Kidney (tissue), 13 donors: ENCODE measurements at regions not wholly inside any gene's neighbourhood (a gene's known extent, or its start where the extent isn't known, plus 50 kb on each side); places are given as distances from the start of the nearest gene placed in this dataset.

Source experiments
- DNase-seq, 5 donors: peaks; one replicate each; pipeline ENCODE4 v3.0.0-alpha.2; 2013 to 2020
- FAIRE-seq: peaks from 2 replicates; lab custom pipeline; 2012; peaks lifted over from hg19 to GRCh38; lab: Jason Lieb, UNC
- H3K27ac ChIP-seq, 2 donors: one replicate each; pipeline ENCODE4 v1.7.0; 2013; ENCODE audit warnings: low read depth in 2 of 2, low read length in 2 of 2, inconsistent platforms in 1 of 2
- H3K27me3 ChIP-seq: one replicate; pipeline ENCODE4 v1.7.1; 2013; ENCODE audit warnings: low read length, inconsistent platforms; ENCODE audit not compliant: control insufficient read depth, insufficient read depth
- H3K36me3 ChIP-seq, 3 donors: one replicate each; pipeline versions ENCODE4 v1.7.0 to v1.7.1; 2013; ENCODE audit warnings: low read length in 3 of 3, control low read depth in 1 of 3, inconsistent platforms in 1 of 3; ENCODE audit not compliant: insufficient read depth in 3 of 3, control insufficient read depth in 2 of 3
- H3K4me1 ChIP-seq, 3 donors: one replicate each; pipeline versions ENCODE4 v1.7.0 to v1.7.1; 2013; ENCODE audit warnings: low read length in 3 of 3, inconsistent platforms in 1 of 3, low read depth in 1 of 3; ENCODE audit not compliant: control insufficient read depth in 2 of 3, insufficient read depth in 2 of 3
- H3K4me3 ChIP-seq, 3 donors: one replicate each; pipeline versions ENCODE4 v1.7.0 to v1.8.1; 2013; ENCODE audit warnings: low read length in 3 of 3, control low read depth in 1 of 3, inconsistent platforms in 1 of 3
- H3K9ac ChIP-seq, 3 donors: one replicate each; pipeline versions ENCODE4 v1.7.0 to v1.7.1; 2013; ENCODE audit warnings: low read length in 3 of 3, control low read depth in 1 of 3, inconsistent platforms in 1 of 3
- H3K9me3 ChIP-seq, 3 donors: one replicate each; pipeline versions ENCODE4 v1.7.0 to v1.7.1; 2013; ENCODE audit warnings: low read length in 3 of 3, control low read depth in 1 of 3, inconsistent platforms in 1 of 3; ENCODE audit not compliant: control insufficient read depth in 2 of 3, insufficient read depth in 1 of 3
- CTCF ChIP-seq: IDR thresholded peaks from 3 replicates; pipeline ENCODE4 v1.5.1; 2012; ENCODE audit warnings: mild to moderate bottlenecking, moderate library complexity, borderline replicate concordance; ENCODE audit not compliant: insufficient read depth; ENCODE audit errors: extremely low read depth
- intact Hi-C: fragments of 100-400 bp; cut with DNase I; formaldehyde crosslinking; loops from one replicate; pipeline ENCODE4 v1.11.1; 2022
- donor health status: control.
- donor health status: control.
- donor health status: control.
- donor health status: control.
- donor health status: control.
- donor health status: DM: yes; HTN: yes; CAD: no.
- donor health status: Normal renal cell carcinoma (clear cell type).

GRCh38 chr13:99740251-99740979 is 231.2 kb downstream of the ZIC5 start:
- no peak overlapping the region for H3K9ac ChIP-seq
- peaks cover 0 to 4% (median 0%) of the 10 kb centered on the region in 3 donors for H3K4me1 ChIP-seq
- H3K27ac ChIP-seq: no peak overlapping the region
- DNase-seq: no peak
- H3K9me3 ChIP-seq: no peaks in the 10 kb centered on the region
- no peaks in the 10 kb centered on the region for H3K36me3 ChIP-seq
- TF ChIP-seq CTCF: no peak
- intact Hi-C loops: no loop called here
- no peak overlapping the region for H3K4me3 ChIP-seq
- H3K27me3 ChIP-seq: no peaks in the 10 kb centered on the region
- FAIRE-seq: no peak

DNA sequence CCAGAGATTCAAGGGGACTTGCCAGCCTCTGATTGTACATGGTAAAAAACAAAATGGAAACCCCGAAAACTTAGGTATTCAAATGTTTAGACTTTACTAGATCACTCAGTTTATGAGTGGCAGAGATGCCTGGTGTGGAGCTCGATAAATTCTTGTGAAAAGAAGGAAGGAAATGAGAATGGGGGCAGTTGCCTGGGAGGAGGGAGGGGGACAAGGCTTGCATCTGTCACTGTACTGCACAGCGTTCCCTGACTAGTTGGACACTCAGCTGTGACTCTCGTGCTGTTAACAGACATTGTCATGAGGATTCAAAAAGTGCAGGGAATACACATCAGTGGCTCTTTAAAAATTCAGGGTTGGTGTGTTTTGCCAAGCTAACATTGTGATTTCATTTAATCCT is 232.9 kb downstream of the ZIC5 start:
- Histone ChIP-seq H3K4me3 (no peak overlapping the region), H3K27ac (no peak overlapping the region), H3K27me3 (no peaks in the 10 kb centered on the region), H3K4me1 (peaks cover 0 to 4% (median 0%) of the 10 kb centered on the region in 3 donors), H3K9ac (no peak overlapping the region), H3K9me3 (no peaks in the 10 kb centered on the region), H3K36me3 (no peaks in the 10 kb centered on the region)
- no peak for DNase-seq
- TF ChIP-seq CTCF: no peak
- FAIRE-seq: no peak
- intact Hi-C loops: no loop called here

GRCh38 chr13:99737481-99738245 is 233.9 kb downstream of the ZIC5 start:
- H3K4me3 ChIP-seq: no peak overlapping the region
- H3K27ac ChIP-seq: no peak overlapping the region
- intact Hi-C loops: no loop called here
- no peaks in the 10 kb centered on the region for H3K9me3 ChIP-seq
- no peak for TF ChIP-seq CTCF
- no peak for FAIRE-seq
- H3K36me3 ChIP-seq: no peaks in the 10 kb centered on the region
- DNase-seq: no peak
- H3K9ac ChIP-seq: no peak overlapping the region
- H3K27me3 ChIP-seq: no peaks in the 10 kb centered on the region
- peaks cover 0 to 4% (median 0%) of the 10 kb centered on the region in 3 donors for H3K4me1 ChIP-seq
